ENCODE measurements at regions not wholly inside any gene's neighbourhood (a gene's known extent, or its start where the extent isn't known, plus 50 kb on each side); places are given as distances from the start of the nearest gene placed in this dataset.

DNA sequence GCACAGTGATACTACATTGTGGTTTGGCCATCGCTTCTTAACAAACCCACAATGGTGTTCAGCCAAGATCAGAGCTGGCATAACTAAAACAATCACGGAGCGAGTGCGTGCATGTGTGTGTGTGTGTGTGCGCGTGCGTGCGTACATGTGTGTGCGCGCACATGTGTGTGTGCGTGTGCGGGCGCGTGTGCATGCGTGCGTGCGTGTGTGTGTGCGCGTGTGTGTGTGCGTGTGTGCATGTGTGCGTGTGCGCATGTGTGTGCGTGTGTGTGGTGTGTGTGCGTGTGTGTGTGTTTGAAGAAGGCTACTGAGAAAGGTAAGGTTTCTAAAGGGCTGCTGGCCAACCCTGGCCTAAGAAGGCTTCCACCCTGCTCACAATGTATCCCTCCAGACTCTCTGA, 582.4 kb downstream of the CMPK2 start:
- Histone ChIP-seq H3K4me1 (ENCODE audit: insufficient read depth, low read length) (no peaks in the 10 kb centered on the region), H3K9ac (ENCODE audit: insufficient read depth, low read depth, low read length) (no peak overlapping the region), H3K9me3 (ENCODE audit: low read length) (peaks cover 63% of the 10 kb centered on the region), H4K20me1 (ENCODE audit: insufficient read depth, low read length) (no peaks in the 10 kb centered on the region), H3K4me3 (replicated peaks in 1 of 3; ENCODE audit: insufficient read depth in 1 of 3, low read depth in 2 of 3, low read length in 3 of 3) (no peak overlapping the region), H3K27ac (ENCODE audit: extremely low read length, insufficient read depth, low read length) (no peak overlapping the region), H3K79me2 (ENCODE audit: insufficient read depth, low read length) (no peaks in the 10 kb centered on the region), H3K27me3 (ENCODE audit: control insufficient read depth in 1 of 2, insufficient read depth in 2 of 2, low read length in 2 of 2) (no peaks in the 10 kb centered on the region), H3K4me2 (ENCODE audit: low read depth, low read length) (no peak overlapping the region), H2AFZ (ENCODE audit: low read length) (no peak overlapping the region), H3K36me3 (replicated peaks in 1 of 2; ENCODE audit: control insufficient read depth in 1 of 2, insufficient read depth in 2 of 2, low read length in 2 of 2) (no peaks in the 10 kb centered on the region)
- ChIA-PET POLR2A (no interaction called here), CTCF (ENCODE audit: low intra/inter-chr PET ratio, low total read pairs) (no interaction called here)
- WGBS (ENCODE audit: low lambda C conversion rate) = 75% methylated on average over 24 of the region's 24 CpGs
- FAIRE-seq (no peak), DNase-seq (ENCODE audit: low spot score) (no peak), ATAC-seq (no peak)
- no TSS peak for BruUV-seq (replicated peaks)
- intact Hi-C loops (cut with micrococcal nuclease; ENCODE audit: unreplicated experiment) = no loop called here
- in situ Hi-C loops (cut with HindIII; ENCODE audit: extremely low pct_ligation_motif_present, low pct_unique_long_range_greater_than_20kb) = no loop called here
- no peak for TF ChIP-seq HMG20B (CRISPR knock-in tag; conservative IDR thresholded peaks at IDR 0.05)
- TF ChIP-seq PITX1 (CRISPR knock-in tag; IDR thresholded peaks at IDR 0.05) = no peak
- TF ChIP-seq ZBTB3 (CRISPR knock-in tag; IDR thresholded peaks at IDR 0.05; ENCODE audit: borderline replicate concordance, low read depth) = no peak
- no peak for TF ChIP-seq EED (CRISPR knock-in tag; IDR thresholded peaks at IDR 0.05)
- no peak for TF ChIP-seq NCOA5 (CRISPR knock-in tag; IDR thresholded peaks at IDR 0.05)
- no peak for TF ChIP-seq FOXK2 (IDR thresholded peaks at IDR 0.05)
- TF ChIP-seq TMF1 (CRISPR knock-in tag; IDR thresholded peaks at IDR 0.05; ENCODE audit: low read depth) = no peak
- TF ChIP-seq, protein P1, sequence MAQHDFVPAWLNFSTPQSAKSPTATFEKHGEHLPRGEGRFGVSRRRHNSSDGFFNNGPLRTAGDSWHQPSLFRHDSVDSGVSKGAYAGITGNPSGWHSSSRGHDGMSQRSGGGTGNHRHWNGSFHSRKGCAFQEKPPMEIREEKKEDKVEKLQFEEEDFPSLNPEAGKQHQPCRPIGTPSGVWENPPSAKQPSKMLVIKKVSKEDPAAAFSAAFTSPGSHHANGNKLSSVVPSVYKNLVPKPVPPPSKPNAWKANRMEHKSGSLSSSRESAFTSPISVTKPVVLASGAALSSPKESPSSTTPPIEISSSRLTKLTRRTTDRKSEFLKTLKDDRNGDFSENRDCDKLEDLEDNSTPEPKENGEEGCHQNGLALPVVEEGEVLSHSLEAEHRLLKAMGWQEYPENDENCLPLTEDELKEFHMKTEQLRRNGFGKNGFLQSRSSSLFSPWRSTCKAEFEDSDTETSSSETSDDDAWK (CRISPR knock-in tag; IDR thresholded peaks at IDR 0.05) = no peak
- TF ChIP-seq GFI1 (CRISPR knock-in tag; IDR thresholded peaks at IDR 0.05; ENCODE audit: borderline replicate concordance) = no peak
- no peak for TF ChIP-seq ZNF720 (CRISPR knock-in tag; IDR thresholded peaks at IDR 0.05)
- no peak for TF ChIP-seq NBN (conservative IDR thresholded peaks at IDR 0.05)

Data from HepG2 (cell line).